T-helper 2 cell treated with Interferon-gamma antibody and Interleukin-4, amounts not matched to agents 5 μg/mL and 100 μg/mL, for 36 hours (primary cell): ENCODE measurements at regions not wholly inside any gene's neighbourhood (a gene's known extent, or its start where the extent isn't known, plus 50 kb on each side); places are given as distances from the start of the nearest gene placed in this dataset.

Source experiments
- DNase-seq: peaks from one replicate; pipeline ENCODE4 v3.0.0; 2021; ENCODE audit warnings: low spot score
- H3K27ac Mint-ChIP-seq: one replicate; pipeline ENCODE4 v1.8.0; 2021; ENCODE audit warnings: mild to moderate bottlenecking, mixed read lengths
- H3K27me3 Mint-ChIP-seq: one replicate; pipeline ENCODE4 v1.8.0; 2021; ENCODE audit warnings: low read depth, mixed read lengths
- H3K36me3 Mint-ChIP-seq: one replicate; pipeline ENCODE4 v1.8.0; 2021; ENCODE audit warnings: low read depth, mixed read lengths
- H3K4me1 Mint-ChIP-seq: one replicate; pipeline ENCODE4 v1.8.0; 2021; ENCODE audit warnings: low read depth, mixed read lengths
- H3K4me3 Mint-ChIP-seq: one replicate; pipeline ENCODE4 v1.8.0; 2022; ENCODE audit warnings: mild to moderate bottlenecking, moderate library complexity, mixed read lengths
- H3K9me3 Mint-ChIP-seq: one replicate; pipeline ENCODE4 v1.8.0; 2021; ENCODE audit warnings: mixed read lengths

DNA sequence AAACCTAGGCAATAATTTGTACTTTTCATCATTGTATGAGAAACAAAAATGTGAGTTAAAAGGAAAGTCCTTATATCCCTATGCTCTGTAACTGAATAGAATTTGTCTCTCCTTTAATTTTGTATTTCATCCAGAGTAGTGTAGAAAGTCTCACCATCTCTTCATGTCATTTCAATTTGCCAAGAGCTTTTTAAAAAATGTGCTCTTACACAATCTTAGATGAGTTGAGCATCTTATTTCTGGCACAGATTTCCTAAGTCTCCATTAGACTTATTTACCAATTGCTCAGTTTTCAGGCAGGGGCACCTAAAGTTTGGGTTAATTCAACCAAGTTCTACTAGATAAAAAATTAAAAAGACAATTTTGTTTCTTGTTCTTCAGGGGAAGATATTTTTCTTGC is 201.5 kb upstream of the RBMS3 start:
- Mint-ChIP-seq H3K27me3 (no peaks in the 10 kb centered on the region), H3K4me3 (no peak overlapping the region), H3K4me1 (no peaks in the 10 kb centered on the region), H3K27ac (no peak overlapping the region), H3K9me3 (peaks cover 8% of the 10 kb centered on the region), H3K36me3 (no peaks in the 10 kb centered on the region)
- DNase-seq: no peak

DNA sequence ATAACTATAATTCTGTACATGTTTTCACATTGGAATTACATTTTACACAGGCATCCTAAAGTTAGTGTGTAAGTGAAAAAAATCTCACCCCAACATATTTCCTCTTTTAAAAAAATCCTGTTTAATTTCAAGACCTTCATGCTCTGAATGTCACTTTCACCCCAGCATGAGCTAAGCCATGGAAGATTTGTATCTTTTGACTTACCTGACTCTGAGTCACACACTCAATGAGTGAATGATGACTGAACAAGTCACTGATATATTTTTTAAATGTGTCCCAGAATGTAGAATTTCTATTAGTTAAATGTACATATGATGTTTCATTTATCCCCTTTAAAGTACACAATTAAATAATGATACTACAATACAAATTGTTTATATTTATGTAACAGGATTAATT is 199.9 kb upstream of the RBMS3 start:
- Mint-ChIP-seq H3K4me3 (no peak overlapping the region), H3K4me1 (no peaks in the 10 kb centered on the region), H3K27ac (no peak overlapping the region), H3K27me3 (no peaks in the 10 kb centered on the region), H3K36me3 (no peaks in the 10 kb centered on the region), H3K9me3 (peaks cover 8% of the 10 kb centered on the region)
- no peak for DNase-seq

DNA sequence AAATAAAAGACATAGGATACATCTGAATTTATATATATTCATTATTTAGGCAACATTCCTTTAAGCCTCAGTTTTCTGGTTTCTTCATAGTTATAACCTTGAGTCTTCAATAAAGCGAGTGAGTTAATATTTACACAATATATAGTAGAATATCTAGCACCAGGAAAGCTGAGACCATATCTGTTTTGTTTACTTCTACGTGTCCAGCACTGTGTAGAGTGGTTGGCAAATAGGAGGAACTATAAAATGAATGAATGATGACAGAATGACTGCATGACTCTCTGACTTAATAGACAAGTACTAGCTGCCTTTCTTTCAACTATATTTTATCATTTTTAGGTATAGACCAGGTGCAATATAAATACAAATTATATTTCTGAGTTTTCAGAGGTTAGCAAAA is 197.8 kb upstream of the RBMS3 start:
- H3K4me3 Mint-ChIP-seq: no peak overlapping the region
- peaks cover 8% of the 10 kb centered on the region for H3K9me3 Mint-ChIP-seq
- H3K4me1 Mint-ChIP-seq: no peaks in the 10 kb centered on the region
- no peak overlapping the region for H3K27ac Mint-ChIP-seq
- H3K36me3 Mint-ChIP-seq: no peaks in the 10 kb centered on the region
- no peak for DNase-seq
- H3K27me3 Mint-ChIP-seq: no peaks in the 10 kb centered on the region

DNA sequence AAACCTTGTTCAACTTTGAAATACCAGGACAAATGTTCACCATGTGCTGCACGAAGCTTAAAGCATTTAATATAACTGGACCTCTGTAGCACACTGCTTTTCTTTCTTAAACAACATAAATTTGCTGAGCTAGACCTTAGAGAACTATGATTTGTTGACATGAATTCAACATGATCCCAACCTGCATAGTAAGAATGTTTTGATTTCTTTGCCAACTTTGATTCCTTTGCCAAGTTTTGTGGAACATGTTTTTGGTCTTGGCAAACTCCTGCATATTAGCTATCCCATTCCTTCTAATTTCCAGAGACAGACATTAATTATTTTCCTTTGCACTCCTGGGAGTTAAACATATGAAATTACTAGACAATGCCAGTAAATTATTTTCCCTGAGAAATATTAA is 197.2 kb upstream of the RBMS3 start:
- Mint-ChIP-seq H3K4me1 (no peaks in the 10 kb centered on the region), H3K36me3 (no peaks in the 10 kb centered on the region), H3K27ac (no peak overlapping the region), H3K27me3 (no peaks in the 10 kb centered on the region), H3K4me3 (no peak overlapping the region), H3K9me3 (peaks cover 8% of the 10 kb centered on the region)
- no peak for DNase-seq

DNA sequence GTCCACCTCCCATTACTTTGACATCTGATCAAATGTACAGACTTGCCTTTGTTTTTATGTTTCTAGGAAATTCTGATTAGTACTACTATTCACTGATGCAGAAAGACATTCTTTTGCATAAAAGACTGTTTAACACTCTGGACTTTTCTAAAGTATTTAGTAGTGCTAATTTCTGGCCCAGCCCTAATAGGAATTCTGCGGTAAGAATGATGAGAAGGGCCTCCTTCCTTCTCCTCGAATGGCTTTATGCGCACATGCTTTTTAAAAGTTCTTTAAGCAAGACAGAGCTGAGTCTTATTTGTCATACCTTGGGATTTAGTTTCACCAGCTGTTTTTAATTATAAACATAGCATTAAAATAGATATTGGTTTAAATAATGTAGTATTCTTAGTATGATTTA is 192.3 kb upstream of the RBMS3 start:
- no peak overlapping the region for H3K27ac Mint-ChIP-seq
- H3K9me3 Mint-ChIP-seq: peaks cover 4% of the 10 kb centered on the region

DNA sequence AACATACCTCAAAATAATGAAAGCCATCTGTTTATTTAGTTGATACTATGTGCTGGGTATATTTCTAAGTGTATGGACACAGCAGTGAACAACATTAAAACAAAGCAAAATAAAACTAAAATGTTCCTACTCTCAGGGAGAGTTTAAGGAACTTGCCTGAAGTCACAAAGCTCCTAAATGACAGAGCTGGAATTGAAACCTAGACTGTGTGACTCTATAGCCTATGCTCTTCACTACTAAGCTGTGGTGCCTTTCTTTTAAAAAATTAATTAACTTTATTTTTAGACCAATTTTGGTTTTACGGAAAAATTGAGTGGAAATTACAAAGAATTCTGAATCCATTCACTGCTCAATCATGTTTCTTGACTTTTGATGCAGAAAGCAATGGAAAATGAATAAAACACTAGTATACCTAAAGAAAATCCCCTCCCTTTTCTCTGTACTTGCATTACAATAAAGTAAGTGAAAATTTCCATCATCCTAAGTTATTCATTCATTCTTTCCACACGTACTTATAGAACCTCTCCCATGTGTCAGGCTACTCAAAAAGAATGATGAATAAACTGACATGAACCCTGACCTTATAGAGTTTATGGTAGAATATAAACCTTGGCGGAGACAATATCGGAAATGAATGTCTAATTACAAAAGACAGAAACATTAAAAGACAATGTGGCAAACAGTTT is 189.8 kb upstream of the RBMS3 start:
- Mint-ChIP-seq H3K9me3 (peaks cover 3% of the 10 kb centered on the region), H3K27me3 (no peaks in the 10 kb centered on the region), H3K27ac (no peak overlapping the region), H3K4me1 (no peaks in the 10 kb centered on the region), H3K4me3 (no peak overlapping the region), H3K36me3 (no peaks in the 10 kb centered on the region)
- DNase-seq: no peak

More for the DNA sequence above, 192.3 kb upstream of the RBMS3 start:
- no peak for DNase-seq
- Mint-ChIP-seq H3K4me1 (no peaks in the 10 kb centered on the region), H3K27me3 (no peaks in the 10 kb centered on the region), H3K4me3 (no peak overlapping the region), H3K36me3 (no peaks in the 10 kb centered on the region)

DNA sequence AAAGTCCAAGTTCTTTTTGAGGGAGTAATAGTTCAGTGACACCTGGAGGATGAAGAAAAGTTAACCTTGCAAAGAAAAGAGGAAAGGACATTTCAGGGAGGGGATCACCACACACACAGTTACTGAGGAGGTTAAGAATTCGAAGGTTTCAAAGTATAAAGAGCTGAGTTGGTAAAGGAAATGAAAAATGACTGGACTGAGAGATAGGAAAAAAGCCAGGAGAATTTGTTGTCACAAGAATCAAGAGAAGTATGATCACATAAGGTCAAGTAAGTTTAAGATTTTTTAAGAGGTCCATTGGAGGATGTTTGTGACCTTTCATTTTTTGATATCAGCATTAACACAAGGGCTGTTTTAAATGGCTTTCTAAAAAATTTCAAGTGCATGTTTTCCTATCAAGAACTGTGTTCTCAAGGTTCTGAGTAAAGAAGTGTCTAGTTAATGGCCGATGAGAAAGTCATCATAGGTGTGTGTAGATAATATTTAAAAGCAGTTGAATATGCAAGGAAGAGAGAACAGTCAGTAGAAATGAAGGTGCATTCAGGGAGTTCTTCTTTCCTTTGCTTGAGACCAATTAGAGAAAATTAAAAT is 189.2 kb upstream of the RBMS3 start:
- H3K4me1 Mint-ChIP-seq: no peaks in the 10 kb centered on the region
- H3K27ac Mint-ChIP-seq: no peak overlapping the region
- no peaks in the 10 kb centered on the region for H3K36me3 Mint-ChIP-seq
- no peak overlapping the region for H3K4me3 Mint-ChIP-seq
- H3K9me3 Mint-ChIP-seq: peaks cover 7% of the 10 kb centered on the region
- no peak for DNase-seq
- H3K27me3 Mint-ChIP-seq: no peaks in the 10 kb centered on the region

DNA sequence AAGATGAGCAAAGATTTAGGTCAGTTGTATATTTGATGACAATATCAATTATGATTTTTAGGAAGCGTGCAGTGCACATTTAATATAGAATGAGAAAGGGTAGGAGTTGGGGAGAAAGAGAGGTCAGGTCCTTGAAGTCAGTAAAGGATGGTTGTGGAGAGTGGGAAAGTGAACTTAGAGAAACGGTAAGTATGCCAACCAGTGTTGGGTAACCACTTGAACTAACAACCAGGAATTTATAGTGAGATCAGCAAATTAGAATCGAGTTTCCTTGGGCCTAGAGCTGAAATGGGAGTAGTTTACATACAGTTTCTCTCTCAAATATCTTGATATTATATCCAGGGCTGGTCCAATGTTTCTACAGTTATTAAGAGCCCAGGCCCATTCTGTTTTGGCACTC is 188.5 kb upstream of the RBMS3 start:
- H3K9me3 Mint-ChIP-seq: peaks cover 14% of the 10 kb centered on the region
- no peaks in the 10 kb centered on the region for H3K4me1 Mint-ChIP-seq
- no peak overlapping the region for H3K27ac Mint-ChIP-seq
- no peaks in the 10 kb centered on the region for H3K27me3 Mint-ChIP-seq
- no peak for DNase-seq
- H3K4me3 Mint-ChIP-seq: no peak overlapping the region
- no peaks in the 10 kb centered on the region for H3K36me3 Mint-ChIP-seq

DNA sequence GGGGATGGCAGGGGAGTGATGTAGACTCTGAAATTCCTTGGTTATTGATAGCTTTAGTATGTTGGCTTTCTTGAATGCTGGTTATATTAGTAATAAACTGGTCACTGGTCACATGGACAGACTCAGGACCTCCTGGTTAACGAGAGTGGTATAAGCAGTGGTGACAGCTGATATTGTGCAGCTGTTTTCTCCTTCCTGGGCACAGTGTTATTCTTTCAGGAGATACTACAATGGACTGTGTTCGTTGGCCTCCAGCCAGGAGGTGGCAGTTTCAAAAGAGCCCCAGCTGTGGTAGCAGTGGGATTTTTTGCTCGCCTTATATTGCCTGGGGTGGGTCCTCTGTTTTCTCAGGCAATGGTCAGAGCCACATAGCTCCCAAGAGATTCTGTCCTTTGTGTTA is 181.6 kb upstream of the RBMS3 start:
- no peaks in the 10 kb centered on the region for H3K36me3 Mint-ChIP-seq
- no peak for DNase-seq
- no peaks in the 10 kb centered on the region for H3K27me3 Mint-ChIP-seq
- no peak overlapping the region for H3K27ac Mint-ChIP-seq
- peaks cover 19% of the 10 kb centered on the region for H3K9me3 Mint-ChIP-seq
- H3K4me1 Mint-ChIP-seq: no peaks in the 10 kb centered on the region
- no peak overlapping the region for H3K4me3 Mint-ChIP-seq

DNA sequence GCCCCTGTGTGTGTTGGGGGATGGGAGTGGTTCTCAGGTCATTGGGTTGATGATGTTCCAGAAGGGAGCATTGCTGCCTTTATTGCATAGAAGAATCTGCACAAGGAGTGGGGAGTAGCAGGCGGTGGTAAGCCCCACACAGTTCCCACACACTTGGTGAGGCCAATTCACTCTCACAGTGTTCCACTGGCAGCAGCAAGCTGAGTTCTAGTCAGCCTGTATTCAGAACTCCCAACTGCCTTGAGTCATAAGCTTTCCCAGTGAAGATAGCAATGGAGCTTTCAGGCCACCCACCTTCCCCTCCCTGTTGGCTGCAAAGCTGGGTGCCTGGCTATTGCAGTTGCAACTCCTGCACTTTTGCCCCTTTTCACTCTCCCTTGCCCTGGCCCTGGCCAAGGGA is 181.1 kb upstream of the RBMS3 start:
- no peaks in the 10 kb centered on the region for H3K36me3 Mint-ChIP-seq
- peaks cover 19% of the 10 kb centered on the region for H3K9me3 Mint-ChIP-seq
- DNase-seq: no peak
- H3K27me3 Mint-ChIP-seq: no peaks in the 10 kb centered on the region
- no peaks in the 10 kb centered on the region for H3K4me1 Mint-ChIP-seq
- H3K27ac Mint-ChIP-seq: no peak overlapping the region
- no peak overlapping the region for H3K4me3 Mint-ChIP-seq

DNA sequence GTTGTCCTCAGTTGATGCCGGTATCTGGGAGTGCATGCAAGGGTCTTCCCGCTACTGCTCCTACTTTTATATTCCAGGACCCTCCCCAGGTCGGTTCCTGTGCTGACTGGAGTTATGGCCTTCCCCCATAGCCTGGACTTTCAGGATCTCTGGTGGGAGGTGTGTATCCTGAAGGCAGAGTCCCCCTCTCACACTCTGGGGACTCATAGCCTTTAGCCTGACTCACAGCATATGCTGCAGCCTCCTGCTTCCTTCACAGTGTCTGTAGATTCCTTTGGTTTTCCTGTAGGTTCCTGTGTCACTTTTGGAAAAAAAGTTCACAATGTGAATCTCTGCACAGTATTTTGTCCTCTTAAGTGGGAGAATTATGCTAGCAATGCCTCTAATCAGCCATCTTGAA is 180.6 kb upstream of the RBMS3 start:
- no peaks in the 10 kb centered on the region for H3K4me1 Mint-ChIP-seq
- DNase-seq: no peak
- H3K9me3 Mint-ChIP-seq: peaks cover 19% of the 10 kb centered on the region
- no peaks in the 10 kb centered on the region for H3K27me3 Mint-ChIP-seq
- no peak overlapping the region for H3K27ac Mint-ChIP-seq
- H3K36me3 Mint-ChIP-seq: no peaks in the 10 kb centered on the region
- no peak overlapping the region for H3K4me3 Mint-ChIP-seq

DNA sequence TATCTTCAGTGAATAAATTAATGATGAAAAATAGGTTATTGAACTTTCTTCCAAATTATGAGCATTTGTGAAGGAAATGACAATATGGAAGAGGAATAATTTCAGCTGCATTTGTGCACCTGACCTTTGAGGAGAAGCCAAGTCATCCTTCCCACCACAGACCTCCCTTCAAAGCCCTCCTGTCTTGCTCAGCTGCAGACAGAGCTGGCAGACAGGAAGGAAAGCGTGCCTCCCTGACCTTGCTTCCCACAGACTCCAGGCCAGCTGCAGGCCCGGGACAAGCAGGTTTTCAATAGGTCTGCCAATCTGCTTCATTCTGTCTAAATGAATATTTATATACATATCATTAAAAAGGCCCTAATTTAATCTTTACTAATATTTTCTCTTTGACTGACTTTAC is 152.9 kb upstream of the RBMS3 start:
- DNase-seq: no peak
- Mint-ChIP-seq H3K27ac (no peak overlapping the region), H3K9me3 (no peaks in the 10 kb centered on the region)

DNA sequence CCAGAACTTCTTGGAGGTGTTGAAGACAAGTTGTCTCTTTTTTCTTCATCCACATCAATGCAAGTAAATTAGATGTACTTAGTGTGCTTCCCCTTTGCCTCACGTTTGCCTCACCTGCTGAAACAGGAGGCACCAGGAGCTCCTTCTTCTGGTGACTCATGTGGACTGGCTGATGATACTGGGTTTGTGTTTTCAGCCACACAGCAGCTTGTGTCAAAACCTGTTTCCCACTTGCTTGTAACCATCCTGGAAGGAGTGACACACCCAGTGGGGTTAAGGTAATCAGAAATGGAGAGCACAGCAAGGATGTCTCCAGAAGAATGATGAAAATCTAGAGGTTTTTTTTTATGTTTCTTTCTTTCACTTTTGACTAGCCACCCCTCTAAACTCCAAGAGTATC is 143.3 kb upstream of the RBMS3 start:
- H3K27ac Mint-ChIP-seq: no peak overlapping the region
- no peaks in the 10 kb centered on the region for H3K36me3 Mint-ChIP-seq
- no peak for DNase-seq

More for the DNA sequence above, 152.9 kb upstream of the RBMS3 start:
- Mint-ChIP-seq H3K4me1 (no peaks in the 10 kb centered on the region), H3K36me3 (no peaks in the 10 kb centered on the region), H3K4me3 (no peak overlapping the region), H3K27me3 (no peaks in the 10 kb centered on the region)

DNA sequence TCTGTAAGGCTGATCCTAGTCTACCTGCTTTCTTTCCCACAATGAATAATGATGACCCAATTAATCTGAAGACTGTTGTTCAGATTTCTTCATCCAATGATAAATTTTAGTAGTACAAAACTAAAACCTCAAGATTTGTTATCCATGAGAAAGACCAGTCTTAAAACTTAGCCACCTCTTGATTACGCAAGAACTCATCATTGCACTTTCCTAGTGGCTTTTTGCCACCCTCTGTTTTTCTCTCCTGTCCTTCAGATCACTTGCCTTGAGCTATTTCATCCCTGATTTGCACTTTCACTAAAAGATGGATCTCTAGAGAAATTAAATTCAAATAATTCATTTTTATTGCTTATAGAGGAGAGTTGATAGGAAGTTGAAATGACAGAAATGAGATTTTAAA is 142.7 kb upstream of the RBMS3 start:
- Mint-ChIP-seq H3K27ac (no peak overlapping the region), H3K27me3 (no peaks in the 10 kb centered on the region), H3K4me1 (no peaks in the 10 kb centered on the region), H3K9me3 (no peaks in the 10 kb centered on the region), H3K4me3 (no peak overlapping the region), H3K36me3 (no peaks in the 10 kb centered on the region)
- DNase-seq: no peak

More for the DNA sequence above, 143.3 kb upstream of the RBMS3 start:
- Mint-ChIP-seq H3K4me1 (no peaks in the 10 kb centered on the region), H3K4me3 (no peak overlapping the region), H3K27me3 (no peaks in the 10 kb centered on the region), H3K9me3 (no peaks in the 10 kb centered on the region)

DNA sequence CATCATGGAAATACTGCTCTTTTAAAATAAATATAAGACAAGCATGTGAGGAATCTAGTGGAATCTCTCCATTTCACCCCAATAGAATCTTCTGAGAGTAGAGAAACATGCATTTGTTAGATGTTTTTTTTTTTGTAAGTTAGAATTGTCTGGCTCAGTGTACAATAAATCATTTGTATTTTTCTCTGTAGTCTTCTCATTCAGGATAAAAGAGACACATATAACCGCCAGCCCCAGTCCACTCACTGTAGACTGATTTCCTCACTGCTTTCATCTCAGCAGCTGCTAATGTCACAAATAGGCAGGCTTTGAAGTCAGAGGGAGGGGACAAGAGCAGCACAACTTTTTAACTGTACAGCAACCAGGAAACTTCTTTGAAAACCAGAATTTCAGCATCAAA is 140.2 kb upstream of the RBMS3 start:
- no peak overlapping the region for H3K27ac Mint-ChIP-seq
- H3K4me1 Mint-ChIP-seq: no peaks in the 10 kb centered on the region
- H3K4me3 Mint-ChIP-seq: no peak overlapping the region
- no peaks in the 10 kb centered on the region for H3K27me3 Mint-ChIP-seq
- DNase-seq: no peak
- no peaks in the 10 kb centered on the region for H3K9me3 Mint-ChIP-seq
- H3K36me3 Mint-ChIP-seq: no peaks in the 10 kb centered on the region
